ENCODE measurements at regions not wholly inside any gene's neighbourhood (a gene's known extent, or its start where the extent isn't known, plus 50 kb on each side); places are given as distances from the start of the nearest gene placed in this dataset.

GRCh38 chr3:35946854-35947515 is 307.7 kb downstream of the ARPP21 start:
- H3K27ac Mint-ChIP-seq, result peak overlapping the region; percentile 68
- peaks cover 19% of the 10 kb centered on the region for H3K4me1 Mint-ChIP-seq
- peaks cover 14% of the 10 kb centered on the region for H3K27me3 Mint-ChIP-seq (ENCODE audit: low read depth)
- DNase-seq (ENCODE audit: low spot score in 2 of 2, unreplicated experiment in 2 of 2), result no peak
- TF ChIP-seq CTCF (IDR thresholded peaks at IDR 0.05; ENCODE audit: unreplicated experiment), result no peak
- H3K4me3 Mint-ChIP-seq, result no peak overlapping the region
- H3K36me3 Mint-ChIP-seq, result no peaks in the 10 kb centered on the region
- peaks cover 16% of the 10 kb centered on the region for H3K9me3 Mint-ChIP-seq

- Mint-ChIP-seq H3K27me3 (ENCODE audit: low read depth) (peaks cover 16% of the 10 kb centered on the region), H3K4me3 (no peak overlapping the region), H3K9me3 (peaks cover 20% of the 10 kb centered on the region), H3K27ac (no peak overlapping the region), H3K4me1 (peaks cover 27% of the 10 kb centered on the region), H3K36me3 (no peaks in the 10 kb centered on the region)
- TF ChIP-seq CTCF (IDR thresholded peaks at IDR 0.05; ENCODE audit: unreplicated experiment), result no peak
- DNase-seq (ENCODE audit: low spot score in 2 of 2, unreplicated experiment in 2 of 2), result no peak
These were observed 310.7 kb downstream of the ARPP21 start for GRCh38 chr3:35950021-35950420.

DNA sequence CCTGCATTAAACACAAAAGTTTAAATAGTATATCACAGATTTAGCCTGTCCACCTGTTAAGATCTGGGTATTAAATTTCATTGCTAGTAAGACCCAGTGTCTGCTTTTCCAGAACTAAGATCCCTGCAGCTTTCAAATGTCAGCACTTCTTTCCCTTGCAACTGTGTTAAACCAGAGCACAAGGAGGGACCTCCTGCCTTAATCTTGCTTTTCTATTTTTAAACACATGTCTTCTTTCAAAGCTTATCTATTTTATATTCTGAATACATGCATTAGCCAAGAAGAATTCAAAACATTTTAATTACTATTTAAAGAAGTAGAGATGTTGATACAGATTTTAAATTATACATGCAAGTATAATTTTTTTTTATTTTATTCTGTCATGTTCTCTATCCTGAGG is 315.1 kb downstream of the ARPP21 start:
- no peak for TF ChIP-seq CTCF (IDR thresholded peaks at IDR 0.05; ENCODE audit: unreplicated experiment)
- H3K27ac Mint-ChIP-seq, result no peak overlapping the region
- H3K4me3 Mint-ChIP-seq, result no peak overlapping the region
- peaks cover 27% of the 10 kb centered on the region for H3K27me3 Mint-ChIP-seq (ENCODE audit: low read depth)
- DNase-seq (ENCODE audit: low spot score in 2 of 2, unreplicated experiment in 2 of 2), result no peak
- peaks cover 10% of the 10 kb centered on the region for H3K4me1 Mint-ChIP-seq
- peaks cover 2% of the 10 kb centered on the region for H3K36me3 Mint-ChIP-seq
- peaks cover 39% of the 10 kb centered on the region for H3K9me3 Mint-ChIP-seq

DNA sequence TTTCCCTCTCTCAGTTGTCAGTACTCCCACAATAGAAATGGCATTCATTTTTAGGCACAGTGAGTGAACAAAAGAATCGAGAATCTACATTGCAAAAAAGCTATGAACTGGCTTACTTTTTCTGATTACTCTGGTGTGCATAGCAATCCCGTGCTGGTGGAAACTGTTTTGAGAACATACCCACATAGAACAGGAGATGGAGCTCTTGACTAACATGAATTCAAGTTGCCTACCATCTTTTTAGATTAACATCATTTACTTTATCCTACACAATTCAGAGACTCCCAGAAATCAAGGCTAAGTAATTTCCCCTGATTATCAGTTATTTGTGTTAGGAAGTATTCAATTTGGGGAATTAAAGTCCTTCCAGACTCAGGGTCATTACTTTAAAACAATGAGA is 326.6 kb downstream of the ARPP21 start:
- Mint-ChIP-seq H3K4me3 (no peak overlapping the region), H3K27ac (no peak overlapping the region), H3K4me1 (peaks cover 2% of the 10 kb centered on the region), H3K27me3 (ENCODE audit: low read depth) (peaks cover 43% of the 10 kb centered on the region), H3K36me3 (no peaks in the 10 kb centered on the region), H3K9me3 (no peaks in the 10 kb centered on the region)
- no peak for DNase-seq (ENCODE audit: low spot score in 2 of 2, unreplicated experiment in 2 of 2)
- TF ChIP-seq CTCF (IDR thresholded peaks at IDR 0.05; ENCODE audit: unreplicated experiment), result peak; percentile 26

DNA sequence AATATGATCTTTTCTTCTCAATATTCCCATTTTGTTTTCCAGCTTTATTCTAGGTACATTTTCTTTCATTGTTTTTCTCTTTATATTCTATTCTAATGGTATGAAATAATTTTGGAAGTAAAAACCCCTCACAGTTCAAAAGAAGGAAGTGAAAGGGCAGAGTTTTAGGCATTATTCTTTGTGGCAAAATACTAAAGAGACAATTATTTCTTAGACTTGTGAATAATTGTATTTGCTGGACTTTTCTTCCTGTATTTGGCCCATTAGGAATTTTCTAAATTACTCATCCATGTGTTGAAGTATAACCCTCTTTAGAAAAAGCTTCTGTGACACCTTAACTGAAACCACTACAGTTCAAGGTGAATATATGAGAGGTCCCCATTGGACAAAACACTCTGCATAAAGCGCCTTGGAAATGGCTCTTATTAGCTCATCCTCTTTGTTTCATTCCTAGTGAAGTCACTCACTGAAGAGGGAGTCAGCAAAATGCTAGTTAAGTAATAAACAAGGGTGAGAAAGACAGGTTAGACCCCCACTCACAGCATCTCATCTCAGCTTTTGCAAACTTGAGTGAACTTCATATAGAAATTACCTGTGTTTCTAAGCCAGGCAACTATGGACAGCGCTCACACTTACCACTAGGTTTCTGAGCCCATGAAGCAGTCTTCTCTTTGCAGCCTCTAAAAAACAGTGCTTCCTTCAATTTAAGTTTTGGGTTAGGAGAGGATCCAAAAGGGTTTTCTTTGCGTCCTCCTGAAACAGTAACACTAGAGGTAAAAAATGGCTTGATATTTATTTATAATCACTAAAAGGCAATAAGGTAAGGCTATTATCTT is 327.5 kb downstream of the ARPP21 start:
- H3K4me1 Mint-ChIP-seq, result peaks cover 2% of the 10 kb centered on the region
- DNase-seq (ENCODE audit: low spot score in 2 of 2, unreplicated experiment in 2 of 2), result no peak
- no peaks in the 10 kb centered on the region for H3K9me3 Mint-ChIP-seq
- H3K27ac Mint-ChIP-seq, result no peak overlapping the region
- H3K27me3 Mint-ChIP-seq (ENCODE audit: low read depth), result peaks cover 45% of the 10 kb centered on the region
- H3K36me3 Mint-ChIP-seq, result no peaks in the 10 kb centered on the region
- TF ChIP-seq CTCF (IDR thresholded peaks at IDR 0.05; ENCODE audit: unreplicated experiment), result no peak
- H3K4me3 Mint-ChIP-seq, result no peak overlapping the region

Data from mesothelial cell of epicardium (in vitro differentiated cells).